ENCODE measurements at regions not wholly inside any gene's neighbourhood (a gene's known extent, or its start where the extent isn't known, plus 50 kb on each side); places are given as distances from the start of the nearest gene placed in this dataset.
"Not testable (repeated sequence)": the region's sequence is repeated elsewhere in the genome, so short reads cannot be mapped to it uniquely, and the experiment has no call there.

DNA sequence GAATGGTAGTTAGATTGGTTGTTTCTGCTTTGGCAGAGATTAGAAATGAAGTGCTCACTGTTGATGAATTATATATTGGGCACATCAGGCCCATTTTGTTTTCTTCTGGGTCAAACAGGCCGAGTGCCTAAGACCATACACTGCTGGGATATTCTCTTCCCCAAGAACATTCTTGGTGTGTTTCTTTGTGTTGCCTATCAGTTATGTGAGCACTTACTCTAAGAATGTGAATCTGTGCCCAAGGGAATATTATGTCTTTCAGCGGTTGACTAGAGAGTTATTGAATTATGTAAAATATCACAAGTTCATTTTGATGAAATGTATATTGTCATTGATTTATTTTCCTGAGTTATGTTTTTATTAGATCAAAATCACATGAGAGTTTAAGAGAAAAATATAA is 255.5 kb upstream of the SMIM30 start:
- no peak for DNase-seq

- DNase-seq, result no peak
These were observed 253.2 kb upstream of the SMIM30 start for GRCh38 chr7:113371416-113372043.

DNA sequence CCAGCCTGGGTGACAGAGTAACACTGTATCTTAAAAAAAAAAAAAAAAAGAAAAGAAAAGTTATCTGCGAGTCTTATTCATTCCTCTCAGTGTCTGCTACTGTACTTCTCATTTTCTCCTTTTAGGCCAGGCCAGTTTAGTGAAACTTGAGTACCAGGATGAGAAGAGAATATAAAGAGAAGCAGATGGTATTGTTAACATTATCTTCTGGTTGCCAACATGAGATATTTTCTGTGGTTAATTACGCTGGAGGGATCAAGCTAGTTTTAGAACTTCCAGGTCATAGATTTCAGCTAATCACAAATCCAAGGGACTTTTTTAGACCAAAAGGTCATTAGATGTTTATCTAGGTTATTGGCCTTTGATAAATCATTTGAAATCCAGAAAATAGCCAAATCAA is 252.6 kb upstream of the SMIM30 start:
- DNase-seq, result no peak

- DNase-seq, result no peak
These were observed 249.9 kb upstream of the SMIM30 start for GRCh38 chr7:113368256-113368655.

- no peak for DNase-seq
These were observed 248.8 kb upstream of the SMIM30 start for GRCh38 chr7:113367041-113367586.

- DNase-seq, result no peak
These were observed 247.8 kb upstream of the SMIM30 start for GRCh38 chr7:113366122-113366521.

DNA sequence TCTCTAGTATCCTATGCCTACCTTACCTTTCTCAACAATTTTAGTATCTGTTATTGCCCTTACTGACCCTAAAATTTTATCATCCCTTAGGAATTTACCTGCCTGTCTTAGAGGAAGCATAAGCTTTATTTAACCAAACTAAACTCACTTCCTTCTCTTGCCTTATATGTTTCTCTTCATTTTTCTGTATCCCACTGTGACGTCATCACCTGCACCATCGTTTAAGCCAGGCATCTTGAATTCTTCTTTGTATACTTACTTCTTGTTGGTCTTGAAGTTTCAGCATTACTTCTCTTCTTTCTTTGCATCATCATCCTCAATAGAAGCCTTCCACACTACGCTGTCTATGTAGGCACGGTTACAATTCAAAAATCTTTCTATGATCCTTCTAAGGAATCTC is 231.0 kb upstream of the SMIM30 start:
- DNase-seq, result no peak

GRCh38 chr7:113339661-113340060 is 221.3 kb upstream of the SMIM30 start:
- no peak for DNase-seq

DNA sequence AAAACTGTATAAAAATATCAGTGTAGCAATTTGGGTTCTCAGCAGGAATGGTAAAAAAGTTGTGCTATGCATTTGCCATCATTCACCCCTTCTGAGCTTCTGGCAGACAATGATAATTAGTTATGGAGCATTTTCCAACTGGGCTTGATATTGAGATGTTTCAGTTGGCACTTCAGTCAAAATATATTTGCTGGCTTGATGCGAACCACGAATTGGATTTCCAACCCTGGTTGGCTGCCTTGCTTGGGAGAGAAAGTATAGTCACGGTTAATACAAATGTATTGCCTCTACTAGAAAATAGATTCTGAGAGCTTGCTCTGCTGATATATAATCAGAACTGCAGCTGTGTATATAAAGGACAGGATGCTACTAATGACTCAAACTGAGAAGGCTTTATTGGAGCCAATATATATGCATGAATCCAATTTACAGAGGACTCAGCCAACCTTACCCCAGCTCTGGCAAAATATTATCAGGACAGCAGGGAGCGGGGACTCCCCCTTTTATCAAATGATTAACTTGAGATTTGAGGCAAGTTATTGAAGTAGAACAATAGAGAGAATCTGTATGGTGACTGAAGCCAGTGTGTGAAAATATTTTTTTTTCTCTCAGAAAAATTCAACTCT is 219.8 kb upstream of the SMIM30 start:
- DNase-seq, result no peak

DNA sequence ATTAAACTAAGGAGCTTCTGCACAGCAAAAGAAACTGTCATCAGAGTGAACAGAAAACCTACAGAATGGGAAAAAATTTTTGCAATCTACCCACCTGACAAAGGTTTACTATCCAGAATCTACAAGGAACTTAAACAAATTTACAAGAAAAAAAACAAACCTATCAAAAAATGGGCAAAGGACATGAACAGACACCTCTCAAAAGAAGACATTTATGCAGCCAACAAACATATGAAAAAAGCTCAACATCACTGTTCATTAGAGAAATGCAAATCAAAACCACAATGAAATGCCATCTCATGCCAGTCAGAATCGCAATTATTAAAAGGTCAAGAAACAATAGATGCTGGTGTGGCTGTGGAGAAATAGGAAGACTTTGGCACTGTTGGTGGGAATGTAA is 218.5 kb upstream of the SMIM30 start:
- DNase-seq, result not testable (repeated sequence)

GRCh38 chr7:113331155-113331898 is 213.0 kb upstream of the SMIM30 start:
- no peak for DNase-seq

DNA sequence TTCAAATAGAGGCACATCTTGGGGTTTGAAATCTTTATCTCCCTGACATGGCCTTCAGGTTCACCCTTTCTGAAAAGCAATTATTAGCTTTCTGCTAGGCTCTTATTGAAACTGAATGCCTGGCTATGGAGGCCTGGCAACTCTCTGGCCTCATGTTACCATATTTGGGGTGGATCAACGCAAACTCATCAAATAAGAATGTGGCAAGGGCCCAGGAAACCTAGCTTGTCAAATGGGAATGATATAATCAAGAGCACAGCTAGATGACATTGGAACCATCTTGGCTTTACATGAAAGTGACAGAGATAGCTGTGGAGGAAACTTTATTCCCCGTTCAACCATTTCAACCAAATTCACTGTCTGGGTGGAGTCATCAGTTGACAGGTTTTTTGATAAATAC is 202.8 kb upstream of the SMIM30 start:
- DNase-seq, result no peak

- DNase-seq, result peak in 1 of 3 donors; percentile 12
These were observed 202.1 kb upstream of the SMIM30 start for GRCh38 chr7:113320419-113320818.

DNA sequence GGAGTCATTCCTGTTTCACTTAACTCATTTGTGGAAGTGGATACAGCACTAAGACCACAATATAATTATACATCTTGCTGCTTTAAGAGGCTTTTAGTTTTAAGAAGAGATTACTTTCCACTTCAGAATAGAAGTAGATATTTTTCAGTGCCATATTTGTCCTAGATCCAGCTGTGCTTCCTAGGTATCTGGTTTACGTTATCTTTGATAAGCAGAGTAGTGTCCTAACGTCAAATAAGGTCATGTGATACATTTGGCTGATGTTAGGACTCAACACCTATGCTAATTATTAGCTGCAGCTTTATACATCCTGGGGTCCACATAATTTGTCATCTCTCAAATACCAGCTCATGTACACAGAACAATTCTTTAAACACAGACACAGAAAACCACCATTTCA is 196.2 kb upstream of the SMIM30 start:
- DNase-seq, result no peak

DNA sequence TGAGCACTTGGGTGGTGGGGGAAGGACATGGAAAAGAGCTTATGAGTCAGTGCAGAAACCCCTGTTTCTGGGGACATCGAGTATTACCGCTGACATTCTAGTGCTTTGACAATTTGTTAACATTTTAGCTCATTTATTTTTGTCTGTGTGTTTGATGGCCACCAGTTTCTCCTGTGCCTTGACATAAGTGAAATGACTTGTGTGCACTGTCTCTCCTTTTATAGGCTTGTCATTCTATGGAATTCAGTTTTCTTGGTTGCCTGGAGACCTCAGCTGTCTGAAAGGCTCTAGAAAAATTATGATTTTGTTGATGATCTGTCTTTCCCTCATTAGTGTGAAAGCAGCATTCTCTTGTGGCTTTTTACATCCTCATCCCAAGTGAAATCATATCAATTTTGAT is 190.0 kb upstream of the SMIM30 start:
- DNase-seq, result no peak

- DNase-seq, result no peak
These were observed 188.8 kb upstream of the SMIM30 start for GRCh38 chr7:113307147-113307546.

DNA sequence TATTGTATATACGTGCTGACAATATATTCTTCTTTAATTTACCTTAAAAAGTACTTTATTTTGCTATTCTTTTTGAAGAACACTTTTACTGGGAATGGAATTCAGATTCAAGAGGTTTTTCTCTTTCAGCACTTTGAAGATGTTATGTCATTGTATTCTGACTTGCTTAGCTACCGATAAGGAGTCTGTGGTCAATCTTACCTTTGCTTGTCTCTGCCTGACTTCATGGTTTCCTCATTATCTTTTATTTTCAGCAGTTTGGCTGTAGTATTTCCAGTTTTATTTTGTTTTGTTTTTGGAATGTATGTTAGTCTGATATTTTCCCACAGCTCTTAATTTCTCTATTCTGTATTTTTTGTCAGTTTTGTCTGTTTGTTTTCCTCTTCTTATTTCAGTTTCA is 187.9 kb upstream of the SMIM30 start:
- DNase-seq, result no peak

GRCh38 chr7:113304104-113304503 is 185.8 kb upstream of the SMIM30 start:
- DNase-seq, result no peak

DNA sequence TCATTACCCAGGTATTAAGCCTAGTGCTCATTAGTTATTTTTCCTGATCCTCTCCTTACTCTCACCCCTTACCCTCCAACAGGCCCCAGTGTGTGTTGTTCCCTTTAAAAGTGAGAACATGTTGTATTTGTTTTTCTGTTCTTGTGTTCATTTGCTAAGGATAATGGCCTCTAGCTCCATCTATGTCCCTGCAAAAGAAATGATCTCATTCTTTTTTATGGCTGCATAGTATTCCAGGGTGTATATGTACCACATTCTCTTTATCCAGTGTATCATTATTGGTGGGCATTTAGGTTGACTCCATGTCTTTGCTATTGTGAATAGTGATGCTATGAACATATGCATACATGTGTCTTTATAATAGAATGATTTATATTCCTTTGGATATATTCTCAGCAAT is 185.0 kb upstream of the SMIM30 start:
- not testable (repeated sequence) for DNase-seq

- no peak for DNase-seq
These were observed 183.6 kb upstream of the SMIM30 start for GRCh38 chr7:113301983-113302382.

DNA sequence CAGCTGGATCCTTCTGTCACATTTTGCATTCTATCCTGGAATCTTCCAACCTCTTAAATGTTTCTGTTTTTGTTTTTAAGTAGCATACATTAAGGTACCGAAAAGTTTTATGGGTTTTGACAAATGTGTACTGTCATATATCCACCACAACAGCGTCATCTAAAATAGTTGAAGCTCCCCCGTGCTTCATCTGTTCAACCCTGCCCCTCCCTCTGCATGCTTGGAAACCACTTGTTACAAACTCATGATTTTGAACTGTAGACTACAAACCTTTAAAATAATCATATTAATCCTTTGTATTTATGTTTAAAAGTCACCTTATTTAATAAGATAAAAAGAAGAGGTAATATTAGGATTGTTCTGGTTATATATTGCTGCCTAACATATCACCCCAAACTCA is 182.8 kb upstream of the SMIM30 start:
- DNase-seq, result no peak

GRCh38 chr7:113299748-113300147 is 181.4 kb upstream of the SMIM30 start:
- no peak for DNase-seq

- no peak for DNase-seq
These were observed 180.1 kb upstream of the SMIM30 start for GRCh38 chr7:113298501-113298900.

DNA sequence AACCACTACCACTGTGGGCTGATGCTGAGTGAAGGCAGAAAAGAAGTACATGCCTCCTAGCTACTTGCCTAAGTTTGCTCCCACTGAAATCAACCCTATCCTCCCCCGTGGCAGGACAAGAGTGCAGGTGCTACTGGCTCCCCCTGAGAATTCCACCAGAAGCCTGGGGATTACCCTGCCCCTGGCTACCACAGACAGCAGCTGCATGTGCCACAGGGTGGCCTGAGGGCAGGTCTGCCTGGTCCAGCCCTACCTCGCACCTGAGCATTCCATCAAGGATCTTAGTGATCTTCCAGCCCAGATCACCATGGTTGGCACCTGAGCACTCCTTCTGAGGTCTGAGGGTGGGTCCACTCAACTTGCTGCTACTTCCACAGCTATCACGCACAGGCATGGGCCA is 176.4 kb upstream of the SMIM30 start:
- no peak for DNase-seq

Measured in suppressor macrophage treated with lipopolysaccharide for 1 hour (primary cell).